ENCODE measurements at regions not wholly inside any gene's neighbourhood (a gene's known extent, or its start where the extent isn't known, plus 50 kb on each side); places are given as distances from the start of the nearest gene placed in this dataset.

- H3K36me3 Mint-ChIP-seq (ENCODE audit: low read depth), result no peaks in the 10 kb centered on the region
- DNase-seq (ENCODE audit: low spot score), result no peak
- peaks cover 9% of the 10 kb centered on the region for H3K9me3 Mint-ChIP-seq (ENCODE audit: low read depth)
- no peaks in the 10 kb centered on the region for H3K27me3 Mint-ChIP-seq (ENCODE audit: low read depth)
- H3K4me3 Mint-ChIP-seq (ENCODE audit: unreplicated experiment), result no peak overlapping the region
- TF ChIP-seq, protein P1, sequence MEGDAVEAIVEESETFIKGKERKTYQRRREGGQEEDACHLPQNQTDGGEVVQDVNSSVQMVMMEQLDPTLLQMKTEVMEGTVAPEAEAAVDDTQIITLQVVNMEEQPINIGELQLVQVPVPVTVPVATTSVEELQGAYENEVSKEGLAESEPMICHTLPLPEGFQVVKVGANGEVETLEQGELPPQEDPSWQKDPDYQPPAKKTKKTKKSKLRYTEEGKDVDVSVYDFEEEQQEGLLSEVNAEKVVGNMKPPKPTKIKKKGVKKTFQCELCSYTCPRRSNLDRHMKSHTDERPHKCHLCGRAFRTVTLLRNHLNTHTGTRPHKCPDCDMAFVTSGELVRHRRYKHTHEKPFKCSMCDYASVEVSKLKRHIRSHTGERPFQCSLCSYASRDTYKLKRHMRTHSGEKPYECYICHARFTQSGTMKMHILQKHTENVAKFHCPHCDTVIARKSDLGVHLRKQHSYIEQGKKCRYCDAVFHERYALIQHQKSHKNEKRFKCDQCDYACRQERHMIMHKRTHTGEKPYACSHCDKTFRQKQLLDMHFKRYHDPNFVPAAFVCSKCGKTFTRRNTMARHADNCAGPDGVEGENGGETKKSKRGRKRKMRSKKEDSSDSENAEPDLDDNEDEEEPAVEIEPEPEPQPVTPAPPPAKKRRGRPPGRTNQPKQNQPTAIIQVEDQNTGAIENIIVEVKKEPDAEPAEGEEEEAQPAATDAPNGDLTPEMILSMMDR (IDR thresholded peaks at IDR 0.05), result no peak
- H3K4me1 Mint-ChIP-seq (ENCODE audit: low read depth), result no peaks in the 10 kb centered on the region
- H3K27ac Mint-ChIP-seq (ENCODE audit: unreplicated experiment), result no peak overlapping the region
Observed at GRCh38 chr1:213829780-213830179, 158.0 kb upstream of the PROX1 start.

- H3K27me3 Mint-ChIP-seq (ENCODE audit: low read depth), result peaks cover 5% of the 10 kb centered on the region
- H3K4me3 Mint-ChIP-seq (ENCODE audit: unreplicated experiment), result no peak overlapping the region
- no peaks in the 10 kb centered on the region for H3K4me1 Mint-ChIP-seq (ENCODE audit: low read depth)
- H3K36me3 Mint-ChIP-seq (ENCODE audit: low read depth), result no peaks in the 10 kb centered on the region
- H3K27ac Mint-ChIP-seq (ENCODE audit: unreplicated experiment), result no peak overlapping the region
- H3K9me3 Mint-ChIP-seq (ENCODE audit: low read depth), result peaks cover 9% of the 10 kb centered on the region
- TF ChIP-seq, protein P1 (IDR thresholded peaks at IDR 0.05), result no peak
- DNase-seq (ENCODE audit: low spot score), result no peak
Observed at GRCh38 chr1:213830371-213830770, 157.4 kb upstream of the PROX1 start.

GRCh38 chr1:213840575-213840974, 147.2 kb upstream of the PROX1 start:
- TF ChIP-seq, protein P1 (IDR thresholded peaks at IDR 0.05), result no peak
- no peaks in the 10 kb centered on the region for H3K36me3 Mint-ChIP-seq (ENCODE audit: low read depth)
- no peaks in the 10 kb centered on the region for H3K4me1 Mint-ChIP-seq (ENCODE audit: low read depth)
- H3K9me3 Mint-ChIP-seq (ENCODE audit: low read depth), result no peaks in the 10 kb centered on the region
- peaks cover 5% of the 10 kb centered on the region for H3K27me3 Mint-ChIP-seq (ENCODE audit: low read depth)
- DNase-seq (ENCODE audit: low spot score), result no peak
- H3K4me3 Mint-ChIP-seq (ENCODE audit: unreplicated experiment), result no peak overlapping the region
- H3K27ac Mint-ChIP-seq (ENCODE audit: unreplicated experiment), result no peak overlapping the region

DNA sequence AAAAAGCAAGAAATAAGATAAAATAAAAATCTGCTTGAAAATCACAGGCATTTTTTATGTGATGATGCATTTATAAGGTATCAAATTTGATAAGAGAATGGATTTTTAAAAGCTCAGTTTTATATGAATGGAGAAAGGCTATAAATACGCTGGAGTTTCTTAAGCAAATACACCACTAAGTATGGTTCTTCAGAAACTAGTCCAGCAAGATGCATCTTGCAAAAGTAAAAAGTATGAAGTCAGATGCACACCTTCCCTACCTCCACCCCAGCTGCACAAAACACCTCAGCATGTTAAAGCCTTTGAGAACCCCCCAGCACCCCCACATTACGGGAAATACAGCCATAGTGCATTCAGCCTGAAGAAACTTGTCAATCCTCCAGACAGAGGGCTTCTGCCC, 143.1 kb upstream of the PROX1 start:
- no peak overlapping the region for H3K4me3 Mint-ChIP-seq (ENCODE audit: unreplicated experiment)
- TF ChIP-seq, protein P1 (IDR thresholded peaks at IDR 0.05), result no peak
- peaks cover 9% of the 10 kb centered on the region for H3K27me3 Mint-ChIP-seq (ENCODE audit: low read depth)
- no peak for DNase-seq (ENCODE audit: low spot score)
- no peaks in the 10 kb centered on the region for H3K36me3 Mint-ChIP-seq (ENCODE audit: low read depth)
- H3K27ac Mint-ChIP-seq (ENCODE audit: unreplicated experiment), result no peak overlapping the region
- H3K4me1 Mint-ChIP-seq (ENCODE audit: low read depth), result no peaks in the 10 kb centered on the region
- no peaks in the 10 kb centered on the region for H3K9me3 Mint-ChIP-seq (ENCODE audit: low read depth)

GRCh38 chr1:213852107-213852506, 135.7 kb upstream of the PROX1 start:
- H3K27me3 Mint-ChIP-seq (ENCODE audit: low read depth), result peaks cover 10% of the 10 kb centered on the region
- no peak for DNase-seq (ENCODE audit: low spot score)
- TF ChIP-seq, protein P1 (IDR thresholded peaks at IDR 0.05), result no peak
- no peaks in the 10 kb centered on the region for H3K4me1 Mint-ChIP-seq (ENCODE audit: low read depth)
- H3K4me3 Mint-ChIP-seq (ENCODE audit: unreplicated experiment), result no peak overlapping the region
- H3K27ac Mint-ChIP-seq (ENCODE audit: unreplicated experiment), result no peak overlapping the region
- H3K9me3 Mint-ChIP-seq (ENCODE audit: low read depth), result no peaks in the 10 kb centered on the region
- H3K36me3 Mint-ChIP-seq (ENCODE audit: low read depth), result no peaks in the 10 kb centered on the region
